ENCODE measurements at regions not wholly inside any gene's neighbourhood (a gene's known extent, or its start where the extent isn't known, plus 50 kb on each side); places are given as distances from the start of the nearest gene placed in this dataset.

- H3K27ac Mint-ChIP-seq (ENCODE audit: low read depth): no peak overlapping the region
- peaks cover 2% of the 10 kb centered on the region for H3K36me3 Mint-ChIP-seq (ENCODE audit: insufficient read depth)
- no peaks in the 10 kb centered on the region for H3K4me1 Mint-ChIP-seq
- H3K9me3 Mint-ChIP-seq: no peaks in the 10 kb centered on the region
- H3K4me3 Mint-ChIP-seq: no peak overlapping the region
- DNase-seq (ENCODE audit: low spot score in 2 of 2) (no peak), ATAC-seq (replicated peaks; ENCODE audit: extremely low read depth, poor library complexity, severe bottlenecking) (no peak)
- peaks cover 13% of the 10 kb centered on the region for H3K27me3 Mint-ChIP-seq
Observed at GRCh38 chr10:117942226-117942625, 104.5 kb downstream of the RAB11FIP2 start.

DNA sequence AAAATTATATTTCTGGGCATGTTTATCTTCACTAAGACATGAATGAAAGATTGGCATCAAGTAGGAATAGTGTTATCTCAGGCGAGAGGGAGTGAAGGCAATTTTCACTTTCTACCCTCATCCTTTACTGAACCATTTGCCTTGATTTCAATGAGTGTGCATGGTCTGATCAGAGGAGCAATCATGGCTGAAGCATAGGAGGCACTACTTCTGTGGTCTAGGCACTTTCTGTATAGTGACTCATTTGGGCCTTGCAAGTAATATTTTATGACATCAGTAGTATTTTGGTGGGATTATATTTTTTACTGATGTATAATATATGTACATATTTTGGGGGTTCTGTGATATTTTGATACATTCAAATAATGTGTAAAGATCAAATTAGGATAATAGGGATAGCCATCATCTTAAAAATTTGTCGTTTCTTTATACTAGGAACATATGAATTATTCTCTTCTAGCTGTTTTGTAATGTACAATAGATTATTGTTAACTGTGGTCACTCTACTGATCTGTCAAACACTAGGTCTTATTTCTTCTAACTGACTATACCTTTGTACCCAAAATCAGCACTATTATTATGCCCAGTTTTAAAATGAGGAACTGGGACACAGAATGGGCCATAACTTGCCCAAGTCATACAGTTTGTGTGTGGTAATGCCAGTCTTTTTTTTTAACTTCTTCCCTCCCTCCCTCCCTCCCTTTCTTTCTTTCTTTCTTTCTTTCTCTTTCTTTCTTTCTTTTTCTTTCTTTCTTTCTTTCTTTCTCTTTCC is 101.9 kb downstream of the RAB11FIP2 start:
- no peak for ATAC-seq (replicated peaks; ENCODE audit: extremely low read depth, poor library complexity, severe bottlenecking)
- no peak overlapping the region for H3K4me3 Mint-ChIP-seq
- H3K9me3 Mint-ChIP-seq: no peaks in the 10 kb centered on the region
- H3K27ac Mint-ChIP-seq (ENCODE audit: low read depth): no peak overlapping the region
- DNase-seq (ENCODE audit: low spot score in 2 of 2): no peak
- peaks cover 13% of the 10 kb centered on the region for H3K27me3 Mint-ChIP-seq
- H3K4me1 Mint-ChIP-seq: no peaks in the 10 kb centered on the region
- peaks cover 2% of the 10 kb centered on the region for H3K36me3 Mint-ChIP-seq (ENCODE audit: insufficient read depth)

GRCh38 chr10:117945651-117946050 is 101.1 kb downstream of the RAB11FIP2 start:
- Mint-ChIP-seq H3K27ac (ENCODE audit: low read depth) (no peak overlapping the region), H3K36me3 (ENCODE audit: insufficient read depth) (peaks cover 2% of the 10 kb centered on the region), H3K27me3 (peaks cover 6% of the 10 kb centered on the region), H3K4me3 (no peak overlapping the region), H3K4me1 (no peaks in the 10 kb centered on the region), H3K9me3 (no peaks in the 10 kb centered on the region)
- ATAC-seq (replicated peaks; ENCODE audit: extremely low read depth, poor library complexity, severe bottlenecking) (no peak), DNase-seq (ENCODE audit: low spot score in 2 of 2) (no peak)

GRCh38 chr10:117946525-117947070 is 100.1 kb downstream of the RAB11FIP2 start:
- Mint-ChIP-seq H3K27me3 (no peaks in the 10 kb centered on the region), H3K9me3 (no peaks in the 10 kb centered on the region), H3K27ac (ENCODE audit: low read depth) (no peak overlapping the region), H3K4me1 (no peaks in the 10 kb centered on the region), H3K4me3 (no peak overlapping the region), H3K36me3 (ENCODE audit: insufficient read depth) (no peaks in the 10 kb centered on the region)
- DNase-seq (ENCODE audit: low spot score in 2 of 2) (no peak), ATAC-seq (replicated peaks; ENCODE audit: extremely low read depth, poor library complexity, severe bottlenecking) (no peak)

GRCh38 chr10:117948493-117948892 is 98.2 kb downstream of the RAB11FIP2 start:
- no peaks in the 10 kb centered on the region for H3K27me3 Mint-ChIP-seq
- H3K4me3 Mint-ChIP-seq: no peak overlapping the region
- no peak overlapping the region for H3K27ac Mint-ChIP-seq (ENCODE audit: low read depth)
- H3K4me1 Mint-ChIP-seq: no peaks in the 10 kb centered on the region
- H3K36me3 Mint-ChIP-seq (ENCODE audit: insufficient read depth): no peaks in the 10 kb centered on the region
- DNase-seq (ENCODE audit: low spot score in 2 of 2) (no peak), ATAC-seq (replicated peaks; ENCODE audit: extremely low read depth, poor library complexity, severe bottlenecking) (no peak)
- no peaks in the 10 kb centered on the region for H3K9me3 Mint-ChIP-seq

DNA sequence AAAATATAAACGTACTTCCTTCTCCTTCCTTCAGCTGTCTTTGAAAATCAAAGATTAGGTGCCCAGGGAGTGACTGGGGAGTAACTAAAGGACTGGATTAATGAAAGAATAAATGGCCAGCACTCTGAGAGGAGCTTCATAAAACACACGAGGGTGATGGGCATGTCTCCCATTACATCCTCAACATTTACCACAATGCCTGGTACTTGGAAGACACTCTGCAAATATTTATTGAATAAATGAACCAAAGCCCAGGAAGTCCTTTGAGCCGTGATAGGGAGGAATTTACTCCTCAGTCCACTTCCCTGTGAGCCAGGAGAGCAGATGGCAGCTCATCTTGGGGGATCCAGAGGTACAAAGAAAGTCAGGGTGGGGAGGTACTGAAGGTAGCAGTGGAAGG is 96.3 kb downstream of the RAB11FIP2 start:
- Mint-ChIP-seq H3K27ac (ENCODE audit: low read depth) (no peak overlapping the region), H3K9me3 (no peaks in the 10 kb centered on the region), H3K4me3 (no peak overlapping the region), H3K27me3 (peaks cover 7% of the 10 kb centered on the region), H3K36me3 (ENCODE audit: insufficient read depth) (no peaks in the 10 kb centered on the region), H3K4me1 (no peaks in the 10 kb centered on the region)
- DNase-seq (ENCODE audit: low spot score in 2 of 2) (no peak), ATAC-seq (replicated peaks; ENCODE audit: extremely low read depth, poor library complexity, severe bottlenecking) (no peak)

Data from central memory CD8-positive, alpha-beta T cell (primary cell).